Hepatocyte (in vitro differentiated cells): ENCODE measurements at regions not wholly inside any gene's neighbourhood (a gene's known extent, or its start where the extent isn't known, plus 50 kb on each side); places are given as distances from the start of the nearest gene placed in this dataset.

Experiments used
- DNase-seq: peaks from one replicate; pipeline ENCODE4 v3.0.0-alpha.2; 2016; ENCODE audit warnings: low spot score
- H2AFZ ChIP-seq: fragments of 200-600 bp; sonication (generic); 2 replicates; pipeline ENCODE4 v1.6.0; 2016; ENCODE audit warnings: antibody characterized with exemption, mild to moderate bottlenecking
- H3K27ac ChIP-seq: fragments of 200-600 bp; sonication (generic); 2 replicates; pipeline ENCODE4 v1.5.1; 2016; ENCODE audit warnings: mild to moderate bottlenecking
- H3K27me3 ChIP-seq: fragments of 200-600 bp; sonication (generic); 2 replicates; pipeline ENCODE4 v1.6.1; 2016
- H3K36me3 ChIP-seq: fragments of 200-600 bp; sonication (generic); replicated peaks from 2 replicates; pipeline ENCODE4 v1.5.1; 2016; ENCODE audit warnings: low read depth; ENCODE audit not compliant: insufficient read depth
- H3K4me1 ChIP-seq: fragments of 200-600 bp; sonication (generic); 2 replicates; pipeline ENCODE4 v1.5.1; 2016; ENCODE audit warnings: mild to moderate bottlenecking, moderate library complexity; ENCODE audit not compliant: insufficient read depth
- H3K4me2 ChIP-seq: fragments of 200-600 bp; sonication (generic); 2 replicates; pipeline ENCODE4 v1.6.0; 2016
- H3K4me3 ChIP-seq: fragments of 200-600 bp; sonication (generic); 2 replicates; pipeline ENCODE4 v1.5.1; 2016; ENCODE audit warnings: mild to moderate bottlenecking
- H3K79me2 ChIP-seq: fragments of 200-600 bp; sonication (generic); 2 replicates; pipeline ENCODE4 v1.6.0; 2017; ENCODE audit warnings: mild to moderate bottlenecking
- H3K9me2 ChIP-seq: fragments of 200-600 bp; sonication (generic); replicated peaks from 2 replicates; pipeline ENCODE4 v1.6.0; 2017; ENCODE audit warnings: mild to moderate bottlenecking; ENCODE audit not compliant: insufficient read depth
- H3K9me3 ChIP-seq: fragments of 200-600 bp; sonication (generic); 2 replicates; pipeline ENCODE4 v1.5.1; 2016; ENCODE audit warnings: low read depth, mild to moderate bottlenecking
- H4K20me1 ChIP-seq: fragments of 200-600 bp; sonication (generic); 2 replicates; pipeline ENCODE4 v1.6.0; 2016; ENCODE audit warnings: mild to moderate bottlenecking; ENCODE audit not compliant: insufficient read depth, poor library complexity, severe bottlenecking
- CTCF ChIP-seq: fragments of 200-600 bp; sonication (generic); IDR thresholded peaks from 2 replicates; pipeline ENCODE4 v1.5.1; 2016; ENCODE audit warnings: antibody characterized with exemption, mild to moderate bottlenecking; ENCODE audit not compliant: poor library complexity
- EZH2 ChIP-seq: fragments of 200-600 bp; sonication (generic); IDR thresholded peaks from 2 replicates; pipeline ENCODE4 v1.6.1; 2016; ENCODE audit warnings: antibody characterized with exemption, mild to moderate bottlenecking, borderline replicate concordance
- EZH2phosphoT487 ChIP-seq: fragments of 200-600 bp; sonication (generic); IDR thresholded peaks from one replicate; pipeline ENCODE4 v1.6.1; 2018; ENCODE audit warnings: antibody characterized with exemption, mild to moderate bottlenecking, low read depth, moderate library complexity; ENCODE audit not compliant: unreplicated experiment, severe bottlenecking
- WGBS: methylation state at CpG from one replicate; pipeline ENCODE4 v1.1.6; 2016; ENCODE audit warnings: low lambda C conversion rate; ENCODE audit errors: missing lambda C conversion rate; 5-methylcytosine and 5-hydroxymethylcytosine counted together

DNA sequence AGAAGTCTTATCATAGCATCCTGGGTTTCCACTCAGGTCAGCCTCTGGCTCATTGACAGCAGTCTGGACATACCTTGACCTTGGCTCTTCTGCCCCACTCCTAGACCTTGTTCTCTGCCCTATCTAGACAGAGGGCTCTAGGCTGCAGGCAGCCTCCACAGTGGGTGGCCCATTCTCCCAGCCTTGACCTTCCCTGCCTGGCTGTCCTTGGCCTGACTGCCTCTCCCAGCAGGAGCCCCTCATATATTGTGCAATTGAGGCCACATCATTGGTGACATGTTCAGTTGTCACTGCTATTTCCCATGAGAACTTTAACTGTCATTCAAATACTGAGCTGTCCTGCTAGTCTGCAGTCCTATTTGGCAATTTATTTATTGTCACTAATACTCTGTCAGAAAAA lies 503.4 kb downstream of the PLXNA4 start:
- no peak for DNase-seq
- TF ChIP-seq CTCF: no peak
- no peak for TF ChIP-seq EZH2phosphoT487
- no peaks in the 10 kb centered on the region for H3K36me3 ChIP-seq
- H2AFZ ChIP-seq: no peak overlapping the region
- no peaks in the 10 kb centered on the region for H3K9me2 ChIP-seq
- H3K4me1 ChIP-seq: no peaks in the 10 kb centered on the region
- no peaks in the 10 kb centered on the region for H3K9me3 ChIP-seq
- no peak overlapping the region for H3K27ac ChIP-seq
- no peaks in the 10 kb centered on the region for H4K20me1 ChIP-seq
- H3K79me2 ChIP-seq: no peaks in the 10 kb centered on the region
- H3K4me2 ChIP-seq: no peak overlapping the region
- H3K4me3 ChIP-seq: no peak overlapping the region
- no peaks in the 10 kb centered on the region for H3K27me3 ChIP-seq

GRCh38 chr7:132072165-132072564 lies 504.1 kb downstream of the PLXNA4 start:
- Histone ChIP-seq H3K27ac (no peak overlapping the region), H3K4me2 (no peak overlapping the region), H3K36me3 (no peaks in the 10 kb centered on the region), H3K4me3 (no peak overlapping the region), H3K9me3 (no peaks in the 10 kb centered on the region), H2AFZ (no peak overlapping the region), H3K27me3 (no peaks in the 10 kb centered on the region), H3K9me2 (no peaks in the 10 kb centered on the region), H4K20me1 (no peaks in the 10 kb centered on the region), H3K79me2 (no peaks in the 10 kb centered on the region), H3K4me1 (no peaks in the 10 kb centered on the region)
- no peak for DNase-seq
- TF ChIP-seq EZH2: no peak
- TF ChIP-seq CTCF: no peak
- no peak for TF ChIP-seq EZH2phosphoT487
- 71% methylated on average over 4 of the region's 4 CpGs for WGBS

GRCh38 chr7:132069306-132069705 lies 507.0 kb downstream of the PLXNA4 start:
- WGBS: 57% methylated on average over 4 of the region's 4 CpGs
- Histone ChIP-seq H3K9me3 (no peaks in the 10 kb centered on the region), H3K36me3 (no peaks in the 10 kb centered on the region), H3K9me2 (no peaks in the 10 kb centered on the region), H4K20me1 (no peaks in the 10 kb centered on the region), H3K27ac (no peak overlapping the region), H3K27me3 (no peaks in the 10 kb centered on the region), H2AFZ (no peak overlapping the region), H3K4me2 (no peak overlapping the region), H3K79me2 (no peaks in the 10 kb centered on the region), H3K4me3 (no peak overlapping the region), H3K4me1 (peaks cover 13% of the 10 kb centered on the region)
- no peak for DNase-seq
- no peak for TF ChIP-seq CTCF
- TF ChIP-seq EZH2: no peak
- TF ChIP-seq EZH2phosphoT487: no peak

DNA sequence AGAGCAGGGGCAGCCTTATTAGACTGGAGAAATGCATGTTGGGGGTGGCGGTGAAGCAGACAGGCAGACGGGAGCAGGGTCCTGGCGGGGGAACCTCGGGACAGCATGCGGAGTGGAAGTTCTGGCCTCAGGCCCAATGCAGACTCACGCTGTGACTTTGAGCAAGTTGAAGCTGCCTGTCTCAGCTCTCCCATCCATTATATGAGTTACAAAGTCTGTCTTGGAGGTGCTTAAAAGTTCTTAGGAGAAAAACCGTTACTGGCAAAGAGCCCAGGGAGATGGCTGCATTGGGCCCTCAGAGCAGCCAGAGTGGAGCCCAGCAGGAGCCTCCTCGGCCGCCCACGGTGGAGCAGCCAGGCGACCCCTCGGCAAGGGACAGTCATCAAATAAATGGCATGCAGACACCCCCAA lies 509.5 kb downstream of the PLXNA4 start:
- Histone ChIP-seq H3K9me2 (no peaks in the 10 kb centered on the region), H3K9me3 (no peaks in the 10 kb centered on the region), H3K27ac (peak overlapping the region; percentile 59), H3K4me3 (no peak overlapping the region), H3K4me2 (peak overlapping the region; percentile 58), H3K36me3 (no peaks in the 10 kb centered on the region), H3K27me3 (no peaks in the 10 kb centered on the region), H4K20me1 (no peaks in the 10 kb centered on the region), H3K4me1 (peaks cover 13% of the 10 kb centered on the region), H2AFZ (no peak overlapping the region), H3K79me2 (no peaks in the 10 kb centered on the region)
- peak; percentile 37 for DNase-seq
- TF ChIP-seq EZH2phosphoT487 (no peak), EZH2 (no peak), CTCF (no peak)
- 39% methylated on average over 12 of the region's 12 CpGs for WGBS
